ENCODE measurements at regions not wholly inside any gene's neighbourhood (a gene's known extent, or its start where the extent isn't known, plus 50 kb on each side); places are given as distances from the start of the nearest gene placed in this dataset.

GRCh38 chr3:18012933-18013332 lies 270.5 kb upstream of the TBC1D5 start:
- H3K4me1 ChIP-seq (ENCODE audit: insufficient read depth, low read length) = no peaks in the 10 kb centered on the region
- H3K4me3 ChIP-seq (ENCODE audit: low read length) = no peak overlapping the region
- no peaks in the 10 kb centered on the region for H3K27me3 ChIP-seq (ENCODE audit: insufficient read depth, low read length)
- no peaks in the 10 kb centered on the region for H3K9me3 ChIP-seq (ENCODE audit: low read depth, low read length)

GRCh38 chr3:18012436-18012835 lies 270.0 kb upstream of the TBC1D5 start:
- H3K9me3 ChIP-seq (ENCODE audit: low read depth, low read length) = no peaks in the 10 kb centered on the region
- H3K4me3 ChIP-seq (ENCODE audit: low read length) = no peak overlapping the region

DNA sequence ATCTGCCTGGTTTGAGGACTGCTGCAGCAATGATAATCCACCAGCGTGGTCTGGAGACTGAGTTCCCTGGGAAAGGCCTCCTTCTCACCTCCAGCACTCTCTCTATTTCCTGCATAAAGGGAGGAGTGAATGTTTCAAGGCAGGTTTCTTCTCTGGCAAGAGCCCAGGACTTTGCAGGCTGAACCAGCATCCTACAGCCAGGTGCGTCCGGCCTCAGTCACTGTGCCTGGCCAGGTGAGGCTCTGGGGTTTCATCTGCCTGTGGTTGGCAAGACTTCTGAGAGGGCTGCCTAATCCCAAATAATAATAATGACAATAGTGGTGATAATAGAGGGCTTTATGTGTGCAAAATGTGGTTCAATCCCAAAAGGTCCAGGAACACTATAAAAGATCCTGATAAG lies 269.0 kb upstream of the TBC1D5 start:
- no peaks in the 10 kb centered on the region for H3K27me3 ChIP-seq (ENCODE audit: insufficient read depth, low read length)
- no peaks in the 10 kb centered on the region for H3K4me1 ChIP-seq (ENCODE audit: insufficient read depth, low read length)
- no peaks in the 10 kb centered on the region for H3K9me3 ChIP-seq (ENCODE audit: low read depth, low read length)
- H3K4me3 ChIP-seq (ENCODE audit: low read length) = no peak overlapping the region

More at GRCh38 chr3:18012436-18012835, 270.0 kb upstream of the TBC1D5 start:
- Histone ChIP-seq H3K4me1 (ENCODE audit: insufficient read depth, low read length) (no peaks in the 10 kb centered on the region), H3K27me3 (ENCODE audit: insufficient read depth, low read length) (no peaks in the 10 kb centered on the region)

DNA sequence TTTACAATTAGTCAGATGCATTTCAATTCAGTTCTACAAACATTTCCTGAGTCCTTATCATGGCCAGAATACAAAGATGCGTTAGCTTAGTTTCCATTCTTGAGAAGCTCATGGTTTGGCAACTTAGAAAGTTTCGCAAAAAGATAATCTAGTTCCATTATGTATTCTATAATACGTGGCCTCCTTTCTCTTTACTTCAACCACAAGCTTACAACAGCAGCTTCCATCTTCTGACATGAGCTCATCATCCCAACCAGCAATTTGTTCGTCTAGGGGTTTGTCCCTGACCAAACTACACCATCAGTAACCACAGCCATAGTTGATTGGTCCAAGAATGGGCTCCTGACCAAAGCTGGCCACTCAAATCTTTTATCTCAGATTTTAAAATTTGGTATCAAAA lies 267.6 kb upstream of the TBC1D5 start:
- H3K4me1 ChIP-seq (ENCODE audit: insufficient read depth, low read length) = no peaks in the 10 kb centered on the region
- H3K4me3 ChIP-seq (ENCODE audit: low read length) = no peak overlapping the region
- no peaks in the 10 kb centered on the region for H3K27me3 ChIP-seq (ENCODE audit: insufficient read depth, low read length)
- H3K9me3 ChIP-seq (ENCODE audit: low read depth, low read length) = no peaks in the 10 kb centered on the region

- Histone ChIP-seq H3K4me1 (ENCODE audit: insufficient read depth, low read length) (no peaks in the 10 kb centered on the region), H3K27me3 (ENCODE audit: insufficient read depth, low read length) (no peaks in the 10 kb centered on the region), H3K4me3 (ENCODE audit: low read length) (no peak overlapping the region), H3K9me3 (ENCODE audit: low read depth, low read length) (no peaks in the 10 kb centered on the region)
Measured at GRCh38 chr3:18008706-18009368, 266.4 kb upstream of the TBC1D5 start.

DNA sequence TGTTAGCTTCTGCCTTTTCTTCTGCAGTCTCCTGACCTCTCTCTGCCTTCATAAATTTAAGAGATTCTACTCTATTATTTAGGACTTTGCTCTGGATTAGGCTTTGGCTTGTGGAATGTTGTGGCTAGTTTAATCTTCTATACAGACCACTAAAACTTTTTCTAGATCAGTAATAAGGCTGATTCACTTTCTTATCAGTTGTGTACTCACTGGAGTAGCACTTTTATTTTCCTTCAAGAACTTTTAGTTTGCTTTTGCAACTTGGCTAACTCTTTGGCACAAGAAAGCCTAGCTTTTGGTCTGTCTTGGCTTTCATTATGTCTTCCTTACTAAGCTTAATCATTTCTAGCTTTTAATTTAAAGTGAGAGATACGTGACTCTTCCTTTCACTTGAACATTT lies 265.5 kb upstream of the TBC1D5 start:
- Histone ChIP-seq H3K9me3 (ENCODE audit: low read depth, low read length) (no peaks in the 10 kb centered on the region), H3K4me1 (ENCODE audit: insufficient read depth, low read length) (no peaks in the 10 kb centered on the region), H3K27me3 (ENCODE audit: insufficient read depth, low read length) (no peaks in the 10 kb centered on the region), H3K4me3 (ENCODE audit: low read length) (no peak overlapping the region)

DNA sequence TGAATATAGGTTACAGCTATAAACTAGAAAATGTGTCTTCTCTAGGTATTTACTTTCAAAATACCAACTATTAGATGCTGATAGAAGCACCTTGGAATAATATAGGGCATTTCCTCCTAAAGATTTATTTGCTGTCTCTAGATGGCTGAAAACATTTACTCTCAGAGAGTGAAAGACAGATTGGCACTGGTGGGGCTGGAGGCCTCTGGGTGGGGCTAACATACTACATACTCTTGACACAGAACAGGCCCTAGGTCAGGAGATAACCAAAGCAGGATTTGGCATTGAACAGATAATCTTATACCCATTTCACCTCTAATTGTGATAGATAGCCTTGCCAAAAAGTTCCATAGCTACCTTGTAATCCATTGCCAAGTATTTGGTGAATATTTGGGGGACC lies 253.3 kb upstream of the TBC1D5 start:
- H3K4me3 ChIP-seq (ENCODE audit: low read length) = no peak overlapping the region
- H3K27me3 ChIP-seq (ENCODE audit: insufficient read depth, low read length) = no peaks in the 10 kb centered on the region
- no peaks in the 10 kb centered on the region for H3K4me1 ChIP-seq (ENCODE audit: insufficient read depth, low read length)
- no peaks in the 10 kb centered on the region for H3K9me3 ChIP-seq (ENCODE audit: low read depth, low read length)

DNA sequence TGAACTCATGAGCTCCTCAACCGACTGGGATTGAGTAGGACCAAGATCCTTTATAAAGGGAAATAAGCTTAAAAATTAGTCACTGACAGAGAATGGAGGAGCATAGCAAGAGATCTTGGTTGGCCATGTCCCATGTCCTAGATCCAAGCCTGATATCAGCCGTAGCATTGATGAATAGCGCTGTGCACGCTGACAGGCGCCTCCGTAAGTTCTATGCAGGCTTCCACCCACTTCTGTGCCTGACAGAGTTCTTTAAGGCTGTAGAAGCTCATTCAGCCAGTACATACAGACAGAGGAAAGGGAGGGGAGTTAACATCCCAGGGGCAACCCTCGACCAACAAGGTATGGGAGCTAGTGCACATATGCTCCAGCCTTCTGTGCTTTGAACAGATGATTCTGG lies 251.7 kb upstream of the TBC1D5 start:
- H3K27me3 ChIP-seq (ENCODE audit: insufficient read depth, low read length) = no peaks in the 10 kb centered on the region
- no peak overlapping the region for H3K4me3 ChIP-seq (ENCODE audit: low read length)
- no peaks in the 10 kb centered on the region for H3K9me3 ChIP-seq (ENCODE audit: low read depth, low read length)
- no peaks in the 10 kb centered on the region for H3K4me1 ChIP-seq (ENCODE audit: insufficient read depth, low read length)

DNA sequence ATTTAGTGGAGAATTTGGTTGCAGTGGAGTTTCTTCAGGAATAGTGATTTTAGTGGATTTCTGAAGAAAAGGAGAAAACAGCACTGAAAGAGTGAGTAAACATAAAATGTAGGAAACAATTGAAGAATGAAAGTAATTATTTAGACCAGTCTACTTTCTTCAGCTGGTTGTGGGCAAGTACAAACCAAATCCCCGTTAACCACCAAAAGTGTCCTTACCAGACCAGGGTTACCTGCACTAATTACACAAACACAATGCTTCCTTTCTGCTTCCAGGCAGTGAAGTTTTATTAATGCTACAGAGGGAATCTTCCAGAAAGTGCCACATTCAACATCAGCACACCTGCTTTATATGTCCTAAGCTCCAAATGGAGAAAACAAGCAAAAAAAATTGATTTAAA lies 248.0 kb upstream of the TBC1D5 start:
- no peaks in the 10 kb centered on the region for H3K9me3 ChIP-seq (ENCODE audit: low read depth, low read length)
- peaks cover 3% of the 10 kb centered on the region for H3K4me1 ChIP-seq (ENCODE audit: insufficient read depth, low read length)
- no peak overlapping the region for H3K4me3 ChIP-seq (ENCODE audit: low read length)
- H3K27me3 ChIP-seq (ENCODE audit: insufficient read depth, low read length) = no peaks in the 10 kb centered on the region

- H3K27me3 ChIP-seq (ENCODE audit: insufficient read depth, low read length) = peaks cover 4% of the 10 kb centered on the region
- H3K4me1 ChIP-seq (ENCODE audit: insufficient read depth, low read length) = peaks cover 11% of the 10 kb centered on the region
- H3K9me3 ChIP-seq (ENCODE audit: low read depth, low read length) = no peaks in the 10 kb centered on the region
- no peak overlapping the region for H3K4me3 ChIP-seq (ENCODE audit: low read length)
Measured at GRCh38 chr3:17986348-17986816, 244.0 kb upstream of the TBC1D5 start.

DNA sequence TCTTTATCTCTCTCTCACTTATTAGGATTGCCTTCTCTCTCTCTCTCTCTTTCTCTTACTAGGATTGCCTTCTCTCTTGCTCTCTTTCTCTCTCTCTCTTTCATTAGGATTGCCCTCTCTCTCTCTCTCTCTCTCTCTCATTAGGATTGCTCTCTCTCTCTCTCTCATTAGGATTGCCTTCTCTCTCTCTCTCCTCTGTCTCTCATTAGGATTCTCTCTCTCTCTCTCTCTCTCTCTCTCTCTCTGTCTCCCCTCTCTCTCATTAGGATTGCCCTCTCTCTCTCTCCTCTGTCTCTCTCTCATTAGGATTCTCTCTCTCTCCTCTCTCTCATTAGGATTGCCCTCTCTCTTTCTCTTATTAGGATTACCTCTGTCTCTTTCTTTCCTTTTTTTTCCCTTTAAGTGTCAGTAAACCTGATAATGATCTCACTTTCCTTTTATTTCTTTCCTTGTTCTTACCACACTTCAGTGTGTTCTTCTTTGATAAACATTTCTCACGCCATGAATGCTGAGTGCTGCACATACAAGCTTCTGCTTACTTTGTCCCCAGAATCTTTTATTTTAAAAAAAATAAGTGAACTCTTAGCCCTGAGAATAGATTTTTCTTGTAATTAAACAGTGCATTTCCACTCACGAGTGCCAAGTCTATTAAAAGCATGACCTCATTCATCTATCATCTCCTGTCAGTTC lies 243.4 kb upstream of the TBC1D5 start:
- H3K4me3 ChIP-seq (ENCODE audit: low read length) = no peak overlapping the region
- peaks cover 4% of the 10 kb centered on the region for H3K27me3 ChIP-seq (ENCODE audit: insufficient read depth, low read length)
- peaks cover 11% of the 10 kb centered on the region for H3K4me1 ChIP-seq (ENCODE audit: insufficient read depth, low read length)
- H3K9me3 ChIP-seq (ENCODE audit: low read depth, low read length) = no peaks in the 10 kb centered on the region

DNA sequence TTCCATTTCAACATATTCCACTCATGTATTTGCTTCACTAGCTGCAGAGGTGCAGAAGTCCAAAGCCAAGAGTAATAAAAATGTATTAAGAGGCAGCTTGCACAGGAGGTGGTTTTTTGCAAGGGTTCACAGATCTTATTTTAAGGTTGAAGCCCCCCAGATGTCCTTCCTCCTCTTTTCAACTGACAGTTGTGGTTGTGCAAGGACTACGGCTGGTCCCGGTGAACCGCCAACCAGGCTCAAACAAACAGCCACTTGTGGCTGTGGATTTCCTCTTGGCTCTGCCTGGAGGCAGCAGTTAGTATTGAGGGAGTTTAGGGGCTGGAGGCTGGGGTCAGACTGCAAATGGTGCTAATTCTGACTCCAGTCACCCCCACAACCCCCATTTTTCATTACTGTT lies 240.7 kb upstream of the TBC1D5 start:
- Histone ChIP-seq H3K4me1 (ENCODE audit: insufficient read depth, low read length) (peaks cover 11% of the 10 kb centered on the region), H3K9me3 (ENCODE audit: low read depth, low read length) (no peaks in the 10 kb centered on the region)

DNA sequence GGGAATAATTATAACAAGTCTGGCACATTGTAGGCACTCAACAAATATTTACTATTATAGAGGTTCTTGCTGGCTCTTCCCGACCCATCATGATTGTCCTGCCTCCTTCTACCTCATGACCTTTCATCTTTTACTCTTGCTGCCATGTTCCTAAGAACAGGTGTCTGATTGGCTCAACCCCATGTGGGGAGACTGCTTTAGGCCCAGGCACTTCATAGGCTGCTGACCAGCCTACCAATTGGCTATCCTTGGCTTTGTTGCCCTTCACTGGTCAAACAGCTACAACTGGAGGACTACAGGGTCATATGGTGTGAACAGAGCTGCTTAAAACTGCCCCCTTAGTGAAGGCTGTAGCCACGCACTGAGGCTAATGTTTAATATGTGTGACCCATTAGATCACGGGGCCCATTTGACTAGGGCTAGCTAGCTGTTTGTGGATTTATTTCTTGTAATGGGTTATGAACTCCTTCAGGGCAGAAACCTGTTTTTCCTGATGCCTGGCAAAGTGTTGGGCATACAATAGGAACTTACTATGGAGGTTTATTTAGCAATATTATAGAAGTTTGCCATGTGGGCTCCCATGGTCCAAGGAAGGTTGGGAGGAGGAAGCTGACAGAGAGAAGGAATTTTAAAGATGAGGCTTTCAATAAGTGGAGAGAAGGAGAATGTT lies 239.9 kb upstream of the TBC1D5 start:
- no peaks in the 10 kb centered on the region for H3K9me3 ChIP-seq (ENCODE audit: low read depth, low read length)
- peaks cover 11% of the 10 kb centered on the region for H3K4me1 ChIP-seq (ENCODE audit: insufficient read depth, low read length)
- peaks cover 4% of the 10 kb centered on the region for H3K27me3 ChIP-seq (ENCODE audit: insufficient read depth, low read length)
- no peak overlapping the region for H3K4me3 ChIP-seq (ENCODE audit: low read length)

More for the DNA sequence above, 240.7 kb upstream of the TBC1D5 start:
- H3K27me3 ChIP-seq (ENCODE audit: insufficient read depth, low read length) = peaks cover 4% of the 10 kb centered on the region
- no peak overlapping the region for H3K4me3 ChIP-seq (ENCODE audit: low read length)

DNA sequence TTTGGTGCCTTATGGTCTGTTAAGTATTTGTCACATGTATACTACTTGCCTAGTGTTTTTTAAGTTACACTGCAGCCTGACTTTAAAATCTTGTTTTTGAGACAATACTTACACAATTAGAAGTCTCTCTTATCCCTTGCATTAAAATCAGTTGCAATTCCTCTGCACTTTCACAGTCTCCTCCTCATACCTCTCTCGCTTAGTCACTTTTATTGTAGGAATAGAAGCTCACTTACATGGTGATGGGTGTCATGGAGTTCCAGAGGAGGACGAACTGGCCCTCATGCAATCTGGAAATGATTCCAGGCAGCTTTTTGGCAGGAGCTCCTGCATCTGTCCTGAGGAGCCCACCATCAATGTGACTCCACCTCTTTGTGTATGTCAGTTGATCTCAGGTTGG lies 238.4 kb upstream of the TBC1D5 start:
- peaks cover 4% of the 10 kb centered on the region for H3K27me3 ChIP-seq (ENCODE audit: insufficient read depth, low read length)
- no peaks in the 10 kb centered on the region for H3K9me3 ChIP-seq (ENCODE audit: low read depth, low read length)
- no peak overlapping the region for H3K4me3 ChIP-seq (ENCODE audit: low read length)
- H3K4me1 ChIP-seq (ENCODE audit: insufficient read depth, low read length) = peaks cover 8% of the 10 kb centered on the region

DNA sequence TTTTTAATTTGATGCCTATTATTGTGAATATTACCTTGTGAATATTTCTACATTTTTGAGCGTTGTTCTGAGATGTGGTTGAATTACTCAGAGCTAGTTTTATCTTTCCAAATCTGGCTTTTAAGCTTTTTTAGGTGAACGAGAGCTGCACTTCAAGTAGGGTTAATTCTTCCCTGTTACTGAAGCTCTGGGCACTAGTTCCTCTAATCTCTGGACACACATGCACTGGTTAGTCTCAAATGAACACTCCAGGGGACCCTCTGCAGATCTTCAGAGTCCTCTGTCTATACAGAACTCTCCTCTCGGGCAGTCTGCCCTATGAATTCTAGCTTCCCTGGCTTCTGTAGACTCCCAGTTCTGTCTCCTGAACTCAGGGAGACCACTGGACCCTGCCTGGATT lies 237.5 kb upstream of the TBC1D5 start:
- peaks cover 8% of the 10 kb centered on the region for H3K4me1 ChIP-seq (ENCODE audit: insufficient read depth, low read length)

More for the DNA sequence above, 237.5 kb upstream of the TBC1D5 start:
- H3K9me3 ChIP-seq (ENCODE audit: low read depth, low read length) = no peaks in the 10 kb centered on the region
- H3K27me3 ChIP-seq (ENCODE audit: insufficient read depth, low read length) = peaks cover 4% of the 10 kb centered on the region
- no peak overlapping the region for H3K4me3 ChIP-seq (ENCODE audit: low read length)
